Activated gamma-delta T cell (primary cell): ENCODE measurements at regions not wholly inside any gene's neighbourhood (a gene's known extent, or its start where the extent isn't known, plus 50 kb on each side); places are given as distances from the start of the nearest gene placed in this dataset.
"Not testable (repeated sequence)": the region's sequence is repeated elsewhere in the genome, so short reads cannot be mapped to it uniquely, and the experiment has no call there.

Source experiments
- DNase-seq: peaks from one replicate; lab custom pipeline; 2025; lab: John Stamatoyannopoulos, UW

DNA sequence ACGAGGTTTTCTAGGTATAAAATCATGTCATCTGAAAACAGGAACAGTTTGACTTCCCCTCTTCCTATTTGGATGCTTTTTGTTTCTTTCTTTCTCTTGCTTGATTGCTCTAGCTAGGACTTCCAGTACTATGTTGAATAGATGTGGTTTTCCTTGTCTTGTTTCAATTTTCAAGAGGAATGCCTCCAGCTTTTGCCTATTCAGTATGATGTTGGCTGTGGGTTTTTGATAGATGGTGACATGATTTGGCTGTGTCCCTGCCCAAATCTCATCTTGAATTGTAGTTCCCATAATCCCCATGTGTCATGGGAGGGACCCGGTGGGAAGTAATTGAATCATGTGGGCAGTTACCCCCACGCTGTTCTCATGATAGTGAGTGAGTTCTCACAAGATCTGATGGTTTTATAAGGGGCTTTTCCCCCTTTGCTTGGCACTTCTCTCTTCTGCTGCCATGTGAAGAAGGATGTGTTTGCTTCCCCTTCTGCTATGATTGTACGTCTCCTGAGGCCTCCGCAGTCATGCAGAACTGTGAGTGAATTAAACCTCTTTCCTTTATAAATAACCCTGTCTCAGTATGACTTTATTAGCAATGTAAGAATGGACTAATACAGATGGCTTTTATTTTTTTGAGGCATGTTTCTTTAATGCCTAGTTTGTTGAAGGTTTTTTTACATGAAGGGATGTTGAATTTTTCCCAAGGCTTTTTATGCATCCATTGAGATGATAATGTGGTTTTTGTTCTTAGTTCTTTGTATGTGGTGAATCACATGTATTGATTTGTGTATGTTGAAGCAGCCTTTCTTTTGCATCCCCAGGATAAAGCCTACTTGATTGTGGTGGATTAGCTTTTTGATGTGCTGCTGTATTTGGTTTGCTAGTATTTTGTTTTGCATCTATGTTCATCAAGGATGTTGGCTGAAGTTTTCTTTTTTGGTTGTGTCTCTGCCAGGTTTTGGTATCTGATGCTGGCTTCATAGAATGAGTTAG lies 239.1 kb downstream of the THBS2 start:
- no peak for DNase-seq

DNA sequence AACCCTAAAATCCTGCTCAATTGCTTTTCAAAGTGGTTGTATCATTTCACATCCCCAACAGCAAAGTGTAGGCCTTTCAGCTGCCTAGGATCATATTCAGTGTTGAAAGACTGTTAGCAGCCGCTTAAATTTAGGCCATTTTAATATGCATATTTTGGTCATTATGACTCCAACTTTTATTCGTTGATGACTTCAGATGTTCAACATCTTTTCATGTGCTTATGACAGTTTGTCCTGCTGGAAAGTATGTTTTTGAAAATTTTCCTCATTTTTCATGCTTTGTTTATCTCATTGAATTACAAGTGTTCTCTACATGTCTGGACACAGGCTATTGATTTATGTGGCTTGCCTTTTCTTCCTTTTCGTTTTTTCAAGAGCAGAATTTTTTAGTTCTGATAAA lies 244.0 kb downstream of the THBS2 start:
- DNase-seq, result no peak

DNA sequence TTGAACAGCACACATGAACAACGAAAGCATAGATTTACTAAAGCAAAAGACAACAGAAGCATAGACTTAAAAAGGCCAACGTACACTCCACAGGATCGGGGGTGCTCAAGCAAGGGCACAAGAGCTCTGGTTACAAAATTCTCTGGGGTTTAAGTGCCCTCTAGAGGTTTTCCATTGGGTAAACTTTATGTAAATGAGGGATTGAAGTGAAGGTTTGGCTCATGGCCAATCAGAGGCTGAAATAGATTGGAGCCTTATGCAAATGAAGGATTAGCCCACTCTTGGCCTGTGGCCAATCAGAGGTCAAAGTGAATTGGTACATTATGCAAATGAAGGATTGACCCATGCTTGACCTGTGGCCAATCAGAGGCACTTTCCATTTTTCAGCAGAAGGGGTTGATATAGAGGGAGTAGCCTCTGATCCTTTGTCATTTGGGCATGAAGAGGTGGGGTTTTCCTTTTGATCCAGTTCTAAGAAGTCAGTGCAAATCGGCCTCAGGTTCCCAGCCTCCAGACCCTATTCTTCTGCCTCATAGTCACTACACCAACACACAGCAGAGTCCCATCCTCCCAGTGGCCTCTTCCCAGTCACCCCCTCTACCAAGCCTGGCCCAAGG lies 244.9 kb downstream of the THBS2 start:
- no peak for DNase-seq

DNA sequence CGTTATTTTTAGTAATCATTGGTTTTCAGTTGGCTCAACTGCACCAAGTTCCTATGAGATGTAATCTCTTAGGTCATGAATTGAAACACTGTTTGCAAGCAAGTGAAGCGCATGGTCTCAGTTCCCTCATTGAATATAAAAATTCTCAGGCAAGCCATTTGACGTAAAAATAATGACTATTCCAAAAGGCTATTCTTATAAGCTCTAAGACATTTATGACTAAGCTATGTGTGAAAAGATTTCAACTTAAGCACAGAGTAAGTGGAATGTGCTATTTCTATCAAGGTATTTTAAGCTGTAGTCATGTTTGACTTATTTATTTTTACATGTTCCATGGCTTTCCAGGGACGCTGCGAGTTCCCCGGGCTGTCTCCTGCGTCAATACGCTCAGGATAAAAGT lies 248.5 kb downstream of the THBS2 start:
- no peak for DNase-seq

DNA sequence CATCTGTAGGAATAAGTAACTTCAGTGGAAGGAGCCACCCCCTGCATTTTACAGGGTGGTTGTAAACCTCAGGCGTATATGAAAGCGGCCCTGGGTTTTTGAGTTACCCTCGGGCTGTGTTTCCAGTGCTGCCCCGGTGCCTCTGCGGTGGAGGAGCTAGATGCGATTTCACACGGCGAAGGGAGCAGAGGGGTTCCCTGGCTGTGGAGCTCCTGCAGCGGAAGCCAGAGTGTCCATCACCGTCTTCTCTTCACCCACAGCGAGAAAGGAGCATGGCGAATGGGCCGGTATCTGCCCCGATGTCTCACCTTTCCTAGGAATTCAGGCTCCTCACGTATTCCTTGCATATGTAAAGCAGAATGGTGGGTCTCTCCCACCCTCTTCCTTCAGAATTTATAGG lies 253.6 kb downstream of the THBS2 start:
- no peak for DNase-seq

DNA sequence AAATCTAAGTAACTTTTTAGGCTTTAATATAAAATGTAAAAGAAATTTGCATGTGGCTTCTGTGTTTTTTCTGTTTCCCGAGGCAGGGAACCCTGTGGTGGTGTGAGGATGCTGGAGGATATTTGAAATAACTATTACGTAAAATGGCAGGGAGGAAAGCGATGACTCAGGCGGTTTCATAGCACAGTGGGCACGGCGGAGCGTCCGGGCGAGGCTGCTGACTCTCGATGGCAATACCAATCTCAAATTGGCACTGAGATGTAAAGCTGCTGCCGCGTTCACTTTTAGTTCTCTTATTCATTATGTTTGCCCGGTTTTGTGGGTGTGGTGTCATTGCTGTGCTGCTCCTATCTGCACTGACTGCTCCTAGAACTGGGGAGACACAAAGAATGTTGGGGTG lies 254.3 kb downstream of the THBS2 start:
- DNase-seq, result no peak

DNA sequence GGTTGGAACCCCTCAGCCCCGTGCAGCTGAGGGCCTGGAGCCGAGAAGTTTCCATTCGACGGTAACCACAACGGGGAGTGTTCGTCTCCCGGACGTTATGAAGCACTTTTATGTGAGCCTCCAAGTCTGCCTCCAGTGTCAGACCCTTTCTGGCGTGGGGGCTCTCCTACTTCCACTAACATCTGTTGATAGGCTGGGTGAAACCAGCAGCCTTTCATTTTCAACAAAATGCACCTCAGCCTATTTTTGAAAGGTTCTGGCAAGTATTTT lies 257.4 kb downstream of the THBS2 start:
- no peak for DNase-seq

DNA sequence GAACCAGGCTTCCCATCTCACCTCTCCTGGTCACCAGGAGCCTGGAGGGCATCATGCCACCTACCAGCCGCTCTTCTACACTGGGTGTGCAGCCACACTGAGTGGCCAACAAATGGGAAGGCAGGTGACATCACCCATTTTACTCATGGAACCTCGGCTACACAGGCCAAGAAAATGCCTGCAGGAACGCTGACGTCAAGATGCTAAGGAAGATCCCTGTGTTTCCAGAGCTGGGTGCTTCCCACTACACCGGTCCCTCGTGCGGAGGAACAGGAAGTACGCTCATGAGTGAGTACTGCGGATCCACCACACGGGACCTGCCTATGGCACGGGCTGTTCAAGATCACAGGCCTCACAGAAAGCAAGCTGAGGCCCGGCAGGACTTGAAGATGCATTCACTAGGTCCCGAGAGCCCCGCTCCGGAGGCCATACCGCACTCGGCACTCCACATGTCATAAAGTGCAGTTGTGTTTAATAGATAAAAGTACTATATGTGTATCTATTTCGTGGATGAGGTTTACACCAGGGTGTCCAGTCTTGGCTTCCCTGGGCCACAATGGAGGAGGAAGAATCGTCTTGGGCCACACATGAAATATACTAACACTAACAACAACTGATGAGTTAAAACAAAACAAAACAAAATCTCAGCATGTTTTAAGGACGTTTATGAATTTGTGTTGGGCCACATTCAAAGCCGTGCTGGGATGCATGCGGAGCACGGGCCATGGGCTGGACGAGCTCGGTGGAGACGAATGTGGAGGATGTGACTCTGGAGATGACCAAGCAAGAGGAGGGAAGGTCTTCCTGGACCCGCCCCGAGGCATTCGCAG lies 257.9 kb downstream of the THBS2 start:
- no peak for DNase-seq

DNA sequence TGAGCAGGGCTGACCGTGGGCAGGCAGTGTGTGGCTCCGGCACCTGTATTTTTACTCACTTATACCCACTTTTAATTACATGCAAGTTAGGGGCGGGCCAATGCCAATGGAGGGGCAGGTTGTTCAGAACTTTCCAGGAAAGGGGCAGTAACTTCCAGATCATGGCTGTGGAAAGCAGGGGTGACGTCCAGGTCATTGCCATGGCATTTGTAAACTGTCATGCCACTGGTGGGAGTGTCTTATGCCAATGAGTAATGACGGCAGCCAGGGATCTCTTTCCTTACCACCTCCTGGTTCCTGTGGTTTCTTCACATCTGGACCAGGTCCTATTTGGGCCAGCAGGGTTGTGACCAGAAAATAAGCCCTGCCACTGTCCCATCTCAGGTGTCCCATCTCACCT lies 258.7 kb downstream of the THBS2 start:
- no peak for DNase-seq

DNA sequence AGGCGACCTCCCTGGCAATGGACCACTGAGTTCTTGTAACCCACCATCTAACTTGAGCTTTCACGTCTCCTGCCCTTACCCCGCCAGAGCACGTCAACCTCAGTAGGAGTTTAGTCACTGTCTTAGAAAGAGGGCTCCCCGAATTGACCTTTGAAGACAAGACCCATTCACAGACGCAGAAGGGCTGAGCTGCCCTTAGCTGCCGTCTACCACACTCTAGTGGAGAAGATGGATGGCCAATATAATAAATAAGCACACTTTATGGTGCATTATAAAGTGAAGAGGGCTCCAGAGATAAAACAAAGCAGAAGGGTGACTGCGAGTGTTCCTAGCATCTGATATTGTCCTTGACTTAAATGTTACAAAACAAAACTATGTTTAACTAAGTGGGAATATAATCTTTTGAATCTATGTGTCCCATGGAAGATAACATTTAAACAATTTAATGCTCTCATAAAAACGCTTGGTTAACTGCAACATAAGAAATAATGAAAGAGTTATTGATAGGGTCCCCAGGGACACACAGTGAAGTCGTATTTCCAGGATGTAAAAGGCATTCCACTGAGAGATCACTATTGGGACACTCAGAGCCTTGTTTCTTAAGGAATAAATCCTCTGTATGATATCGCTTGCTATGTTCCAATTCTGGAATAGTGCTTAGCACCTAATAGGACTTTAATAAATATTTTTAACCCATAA lies 261.1 kb downstream of the THBS2 start:
- no peak for DNase-seq

DNA sequence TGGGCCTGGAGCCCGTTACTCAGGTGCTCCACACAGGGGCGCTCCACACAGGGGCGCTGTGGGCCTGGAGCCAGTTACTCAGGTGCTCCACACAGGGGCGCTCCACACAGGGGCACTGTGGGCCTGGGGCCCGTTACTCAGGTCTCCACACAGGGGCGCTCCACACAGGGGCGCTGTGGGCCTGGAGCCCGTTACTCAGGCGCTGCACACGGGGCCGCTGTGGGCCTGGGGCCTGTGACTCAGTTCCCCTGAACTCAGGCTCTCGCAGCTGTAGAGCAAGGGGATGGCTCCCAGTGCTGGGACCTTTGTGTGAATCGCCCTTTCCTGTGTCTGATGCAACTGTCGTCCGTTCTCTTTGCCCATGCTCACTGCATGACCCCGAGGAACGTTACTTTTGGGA lies 262.0 kb downstream of the THBS2 start:
- not testable (repeated sequence) for DNase-seq

DNA sequence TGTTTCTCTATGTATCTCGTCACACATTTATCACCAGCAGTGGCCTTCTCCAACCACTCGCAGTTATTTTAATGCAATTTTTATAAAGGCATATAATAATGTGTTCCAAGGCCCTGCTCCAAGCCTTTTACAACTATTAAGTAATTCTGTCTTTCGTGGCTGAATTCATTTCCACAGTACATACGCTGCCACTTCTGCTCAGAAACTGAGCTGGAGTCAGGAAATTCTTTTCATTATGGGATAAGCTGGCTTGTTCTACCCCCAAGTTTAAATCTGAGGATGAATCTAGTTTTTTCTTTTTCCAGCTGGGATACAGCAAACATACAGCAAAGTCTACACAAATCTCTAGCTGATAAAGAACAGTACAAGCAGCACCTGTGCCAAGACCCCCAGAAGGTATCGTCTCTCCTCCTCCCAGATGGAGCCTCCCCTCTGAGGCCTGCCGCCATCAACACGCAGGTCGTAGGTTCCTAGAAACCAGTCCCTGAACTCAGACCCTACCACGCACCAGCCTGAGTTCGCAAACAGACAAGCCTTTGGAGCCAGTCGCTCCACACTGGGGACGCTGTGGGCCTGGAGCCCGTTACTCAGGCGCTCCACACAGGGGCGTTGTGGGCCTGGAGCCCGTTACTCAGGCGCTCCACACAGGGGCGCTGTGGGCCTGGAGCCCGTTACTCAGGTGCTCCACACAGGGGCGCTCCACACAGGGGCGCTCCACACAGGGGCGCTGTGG lies 263.5 kb downstream of the THBS2 start:
- DNase-seq, result no peak

DNA sequence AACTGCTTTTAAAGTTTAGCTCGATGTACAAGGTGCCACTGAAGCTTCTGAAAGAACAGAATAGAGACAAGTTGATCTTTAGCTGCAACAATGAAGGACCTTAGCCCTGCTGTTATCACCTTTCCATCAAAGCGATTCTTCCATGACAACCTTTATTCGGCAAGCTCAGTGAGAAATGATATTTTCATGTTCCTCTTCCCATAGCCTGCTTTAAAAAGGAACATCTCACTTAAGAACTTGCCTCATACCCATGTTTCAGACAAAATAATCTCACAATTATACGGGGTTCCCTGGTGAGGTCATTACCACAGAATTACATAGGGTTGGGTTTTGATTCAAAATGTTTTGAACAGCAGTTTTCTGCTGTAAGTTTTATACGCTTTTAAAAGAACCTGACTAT lies 264.2 kb downstream of the THBS2 start:
- no peak for DNase-seq

DNA sequence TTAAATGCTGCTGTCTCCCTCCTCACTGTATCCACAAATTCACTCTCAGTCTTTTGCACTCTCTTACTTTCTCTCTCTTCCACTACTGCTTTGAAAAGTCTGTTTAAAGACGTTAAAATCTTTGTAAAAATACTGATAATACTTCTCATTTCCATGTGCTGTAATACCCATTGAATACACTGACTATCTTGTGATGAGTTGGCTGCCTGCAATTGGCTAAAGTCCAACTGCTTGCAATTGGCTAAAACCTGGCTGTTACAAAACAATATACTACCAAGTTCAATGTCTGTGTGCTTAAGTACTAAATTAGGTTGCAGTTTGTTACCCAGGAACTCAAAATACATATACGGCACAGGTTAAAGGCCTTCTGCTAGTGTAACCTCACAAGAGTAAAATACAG lies 264.8 kb downstream of the THBS2 start:
- DNase-seq, result no peak

DNA sequence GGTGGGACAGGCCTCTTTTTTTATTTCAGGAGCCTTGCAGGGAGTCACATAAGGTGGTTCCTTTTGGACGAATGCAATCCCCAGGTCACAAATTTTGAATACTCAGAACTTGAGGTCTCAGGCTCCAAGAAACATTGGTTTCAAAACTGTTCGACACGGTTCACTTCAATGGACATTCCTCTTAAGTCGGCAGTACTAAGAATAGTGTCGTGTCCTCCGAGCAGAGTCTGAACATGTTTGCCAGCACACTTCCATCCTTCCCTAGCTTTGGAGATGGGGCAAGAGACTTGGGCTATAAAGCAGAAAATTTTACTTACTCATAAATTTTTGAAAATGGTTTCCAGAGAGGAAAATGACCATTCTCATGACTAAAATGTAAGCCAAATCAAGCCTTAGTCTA lies 265.4 kb downstream of the THBS2 start:
- DNase-seq, result no peak

DNA sequence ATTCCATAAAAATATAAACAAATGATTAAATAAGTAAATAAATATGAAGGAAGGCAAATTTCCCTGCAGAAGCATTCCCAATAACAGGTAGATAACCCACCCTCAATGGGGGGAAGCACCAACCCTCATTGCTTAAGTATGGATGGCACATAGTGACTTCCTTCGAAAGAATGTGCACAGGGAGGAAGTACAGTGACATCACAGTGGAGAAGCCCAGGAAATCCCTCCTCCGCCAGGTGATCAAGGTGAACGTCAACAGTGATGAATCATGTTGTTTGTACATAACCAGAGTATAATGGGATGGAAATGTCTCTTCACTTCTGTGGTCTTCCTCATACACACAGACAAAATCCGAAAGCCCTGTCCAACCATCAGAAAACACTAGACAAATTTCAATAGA lies 267.9 kb downstream of the THBS2 start:
- DNase-seq, result no peak

DNA sequence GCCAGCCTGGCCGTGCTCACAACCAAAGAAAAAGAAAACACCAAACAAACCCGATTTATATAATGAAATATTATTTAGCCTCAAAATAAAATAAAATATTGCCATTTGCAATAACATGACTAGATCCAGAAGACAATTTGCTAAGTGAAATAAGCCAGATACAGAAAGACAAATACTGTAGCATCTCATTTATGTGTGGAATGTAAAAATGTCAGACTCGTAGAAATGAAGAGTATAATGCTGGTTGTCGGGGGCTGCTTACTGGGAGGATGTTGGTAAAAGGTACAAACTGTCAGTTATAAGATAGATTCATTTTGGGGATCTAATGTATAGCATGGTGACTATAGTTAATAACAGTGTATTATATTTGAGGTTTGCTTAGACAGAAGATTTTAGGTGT lies 269.7 kb downstream of the THBS2 start:
- DNase-seq, result no peak

DNA sequence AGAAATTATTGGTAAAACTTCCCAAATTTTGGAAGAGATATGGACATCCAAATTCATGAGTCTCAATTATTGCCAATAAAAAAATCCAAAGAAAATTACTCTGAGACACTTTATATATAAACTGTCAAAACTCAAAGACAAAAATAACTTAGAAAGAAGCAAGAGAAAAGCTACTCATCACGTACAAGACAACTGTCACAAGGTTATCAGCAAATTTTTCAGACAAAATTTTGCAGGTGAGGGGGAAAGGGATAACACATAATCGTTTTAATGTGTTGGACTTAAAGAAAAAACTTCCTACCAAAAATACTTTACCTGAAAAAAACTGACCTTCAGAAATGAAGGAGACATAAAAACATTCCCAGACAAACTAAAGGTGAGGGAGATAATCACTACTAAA lies 272.5 kb downstream of the THBS2 start:
- DNase-seq, result no peak

DNA sequence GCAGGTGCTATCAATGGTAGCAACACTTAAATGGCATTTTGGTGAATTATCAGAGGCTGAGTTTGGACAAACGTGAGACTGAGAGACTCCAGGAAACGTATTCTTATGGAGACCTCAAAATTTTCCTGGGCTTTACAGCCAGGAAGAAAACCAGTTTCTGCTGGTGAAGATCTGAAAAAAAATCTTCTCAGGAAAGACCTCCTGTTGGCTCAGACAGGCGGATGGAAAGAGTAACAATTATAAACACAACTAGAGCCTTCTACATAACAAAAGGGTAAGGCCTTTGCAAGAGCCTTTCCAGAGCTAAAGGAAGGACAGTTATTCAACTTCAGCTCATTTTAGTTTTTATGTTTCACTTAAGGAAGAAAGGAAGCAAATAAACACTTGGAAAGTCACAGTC lies 274.4 kb downstream of the THBS2 start:
- DNase-seq, result no peak

DNA sequence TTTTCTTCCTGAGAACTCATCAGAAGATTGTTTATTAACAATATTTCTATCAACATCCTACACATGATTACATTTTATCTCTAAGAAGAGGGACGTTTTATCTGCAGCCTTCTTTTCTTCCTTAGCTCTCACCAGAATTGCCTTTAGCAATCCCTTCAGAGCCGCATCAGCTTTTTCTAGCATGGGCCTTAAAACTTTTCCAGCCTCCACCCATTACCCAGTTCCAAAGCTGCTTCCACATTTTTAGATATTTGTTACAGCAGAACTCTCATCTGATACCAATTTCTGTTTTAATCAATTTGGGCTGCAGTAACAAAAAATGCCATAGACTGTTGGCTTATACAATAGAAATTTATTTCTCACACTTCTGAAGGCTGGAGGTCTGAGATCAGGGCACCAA lies 281.5 kb downstream of the THBS2 start:
- no peak for DNase-seq

DNA sequence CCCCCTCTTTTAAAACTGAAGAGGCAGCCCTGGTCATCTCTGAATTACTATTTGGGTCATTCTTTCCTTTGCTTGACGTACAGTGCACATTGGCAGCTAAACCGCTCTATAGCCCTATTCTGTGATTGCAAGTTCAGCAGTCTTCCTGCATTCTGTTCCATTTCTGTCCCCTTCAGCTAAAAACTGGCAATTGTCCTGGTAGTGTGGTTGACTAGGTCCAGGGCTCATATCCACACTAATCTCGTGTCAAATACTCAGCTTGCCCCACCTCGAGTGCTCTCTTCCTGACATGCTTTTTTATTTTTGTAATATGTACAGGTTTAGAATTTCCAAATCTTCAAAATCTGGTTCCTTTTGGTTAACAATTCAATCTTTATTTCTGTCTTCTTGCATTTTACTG lies 282.1 kb downstream of the THBS2 start:
- no peak for DNase-seq

DNA sequence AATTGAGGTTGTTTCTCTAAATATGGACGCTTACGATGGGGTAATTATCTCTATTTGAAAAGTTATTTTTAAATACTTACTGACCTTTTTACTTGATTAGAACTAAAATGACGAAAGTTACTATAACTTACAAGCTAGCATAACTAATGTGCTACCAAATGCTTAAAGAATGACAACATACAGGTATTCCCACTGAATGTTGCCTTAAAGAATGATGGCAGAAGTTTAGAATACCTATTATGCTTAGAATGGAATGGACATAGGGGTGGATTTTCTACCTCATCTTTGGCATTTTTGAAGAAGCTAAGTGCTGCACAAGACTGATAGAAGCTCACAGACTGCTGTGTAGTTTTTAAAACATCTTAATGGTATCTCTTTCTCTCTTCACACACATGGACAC lies 284.8 kb downstream of the THBS2 start:
- DNase-seq, result no peak
